GM18868 (cell line): ENCODE measurements at regions not wholly inside any gene's neighbourhood (a gene's known extent, or its start where the extent isn't known, plus 50 kb on each side); places are given as distances from the start of the nearest gene placed in this dataset.
"Not testable (repeated sequence)": the region's sequence is repeated elsewhere in the genome, so short reads cannot be mapped to it uniquely, and the experiment has no call there.

Experiments
- ATAC-seq: cut with Tn5 transposase; IDR thresholded peaks from one replicate; pipeline ENCODE4 v1.9.1; 2021; ENCODE audit warnings: mild to moderate bottlenecking, moderate library complexity; ENCODE audit not compliant: unreplicated experiment

GRCh38 chr10:31687663-31688482 lies 240.8 kb downstream of the ARHGAP12 start:
- ATAC-seq: no peak

GRCh38 chr10:31686599-31686998 lies 242.0 kb downstream of the ARHGAP12 start:
- no peak for ATAC-seq

DNA sequence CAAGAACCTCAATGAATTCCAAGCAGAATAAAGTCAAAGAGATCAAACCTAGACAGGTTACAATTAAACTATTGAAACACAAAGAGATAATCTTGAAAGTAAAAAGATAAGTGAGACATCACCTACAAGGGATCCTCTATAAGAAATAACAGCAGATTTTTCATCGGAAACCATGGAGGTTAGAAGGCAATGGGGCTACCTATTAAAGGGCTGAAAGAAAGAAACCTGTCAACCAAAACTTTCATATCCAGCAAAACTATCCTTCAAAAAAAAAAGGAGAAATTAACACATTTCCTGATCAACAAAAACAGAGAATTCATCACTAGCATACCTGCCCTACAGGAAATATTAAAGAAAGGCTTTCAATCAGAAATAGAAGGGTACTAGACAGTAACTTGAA lies 244.9 kb downstream of the ARHGAP12 start:
- ATAC-seq: no peak

DNA sequence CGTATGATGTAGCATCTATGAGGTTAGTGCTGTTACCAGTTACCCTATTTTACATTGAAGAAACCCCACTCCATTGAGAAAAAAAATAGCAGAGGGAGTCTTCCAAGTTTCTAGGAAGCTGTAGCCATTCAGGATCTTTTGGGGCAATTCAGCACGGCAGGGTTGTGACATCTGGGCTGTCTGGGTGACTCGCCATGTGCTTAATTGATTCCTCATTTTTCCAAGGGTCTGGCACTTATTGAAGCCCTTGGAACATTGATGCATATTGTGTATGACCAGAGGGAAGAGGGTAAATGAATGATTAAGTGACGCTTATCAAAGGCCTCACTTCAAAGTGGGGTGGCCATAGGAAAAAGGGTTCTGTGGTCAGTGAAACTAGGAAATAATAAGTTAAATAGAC lies 248.7 kb downstream of the ARHGAP12 start:
- no peak for ATAC-seq

GRCh38 chr10:31678575-31679516 lies 249.8 kb downstream of the ARHGAP12 start:
- no peak for ATAC-seq

- ATAC-seq: no peak
Measured at GRCh38 chr10:31678139-31678536, 250.5 kb downstream of the ARHGAP12 start.

- ATAC-seq: no peak
Measured at GRCh38 chr10:31677195-31678138, 251.2 kb downstream of the ARHGAP12 start.

GRCh38 chr10:31675726-31676125 lies 252.9 kb downstream of the ARHGAP12 start:
- no peak for ATAC-seq

GRCh38 chr10:31669357-31669756 lies 259.3 kb downstream of the ARHGAP12 start:
- no peak for ATAC-seq

GRCh38 chr10:31668326-31668725 lies 260.3 kb downstream of the ARHGAP12 start:
- ATAC-seq: no peak

GRCh38 chr10:31665764-31666279 lies 262.8 kb downstream of the ARHGAP12 start:
- not testable (repeated sequence) for ATAC-seq

DNA sequence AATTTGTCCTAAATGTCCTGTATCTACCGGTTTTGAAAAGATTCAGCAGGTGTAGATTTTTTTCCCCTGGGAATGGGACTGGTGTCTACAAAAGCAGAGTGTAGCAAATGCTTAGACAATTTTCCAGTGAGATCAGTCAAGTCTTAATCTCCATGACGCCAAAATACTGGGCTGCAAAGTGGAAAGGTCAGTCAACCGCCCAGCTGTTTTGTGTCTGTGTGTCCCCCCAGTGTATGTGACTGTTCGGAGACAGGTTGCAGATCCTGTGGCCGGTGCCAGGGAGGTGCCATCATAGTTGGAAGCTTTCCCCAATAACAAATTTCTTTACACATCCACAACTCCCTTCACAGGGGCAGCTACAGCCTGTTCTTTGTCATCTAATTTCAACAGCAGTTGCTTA lies 263.8 kb downstream of the ARHGAP12 start:
- ATAC-seq: no peak

- ATAC-seq: not testable (repeated sequence)
Measured at GRCh38 chr10:31664071-31664470, 264.6 kb downstream of the ARHGAP12 start.

- ATAC-seq: no peak
Measured at GRCh38 chr10:31660300-31660699, 268.3 kb downstream of the ARHGAP12 start.

GRCh38 chr10:31659665-31660064 lies 269.0 kb downstream of the ARHGAP12 start:
- ATAC-seq: no peak

DNA sequence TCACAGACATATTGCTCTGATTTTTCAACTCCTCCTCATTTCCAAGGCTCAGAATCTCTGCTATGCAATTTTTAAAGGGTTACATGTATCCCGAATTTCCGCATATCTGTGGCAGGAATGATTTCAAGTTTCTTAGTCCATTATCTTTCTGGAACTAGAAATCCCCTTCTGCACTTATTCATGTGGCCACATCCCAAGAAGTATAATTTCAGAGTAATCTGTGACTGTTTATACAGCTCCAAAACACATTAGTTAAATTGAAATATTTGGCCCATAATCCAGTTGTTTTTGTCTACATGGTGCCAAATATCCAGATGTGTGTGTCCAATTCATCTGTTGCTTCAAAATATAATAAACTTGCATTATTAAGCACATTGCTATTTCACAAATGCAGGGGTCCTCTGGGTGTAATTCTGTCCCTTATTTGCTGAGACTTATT lies 271.2 kb downstream of the ARHGAP12 start:
- ATAC-seq: no peak

DNA sequence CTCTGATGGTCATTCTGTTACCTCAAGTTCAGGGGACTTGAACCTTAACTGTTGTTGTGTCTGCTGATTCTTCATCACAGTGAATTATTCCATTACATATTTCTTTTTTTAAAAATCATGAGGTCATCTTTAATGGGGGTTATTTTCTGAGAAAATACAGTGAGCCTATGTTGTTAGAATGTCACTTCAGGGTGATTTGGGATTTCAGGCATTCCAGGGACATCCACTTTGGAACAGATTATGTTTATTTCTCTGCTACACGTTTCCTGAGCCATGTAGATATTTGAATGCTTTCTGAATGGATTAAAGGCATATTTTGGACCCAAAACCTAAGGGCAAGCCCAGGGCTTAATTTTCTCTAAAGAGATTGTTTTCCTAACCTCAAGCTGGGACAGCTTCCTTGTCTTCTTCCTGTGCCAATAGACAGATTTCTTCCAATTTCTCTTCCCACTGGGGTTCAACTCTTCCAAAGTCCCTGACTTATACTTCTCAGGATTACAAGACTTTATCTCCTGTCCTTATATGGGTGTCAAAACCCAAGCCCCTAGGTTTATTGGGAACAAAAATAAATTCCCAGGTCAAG lies 271.7 kb downstream of the ARHGAP12 start:
- no peak for ATAC-seq

DNA sequence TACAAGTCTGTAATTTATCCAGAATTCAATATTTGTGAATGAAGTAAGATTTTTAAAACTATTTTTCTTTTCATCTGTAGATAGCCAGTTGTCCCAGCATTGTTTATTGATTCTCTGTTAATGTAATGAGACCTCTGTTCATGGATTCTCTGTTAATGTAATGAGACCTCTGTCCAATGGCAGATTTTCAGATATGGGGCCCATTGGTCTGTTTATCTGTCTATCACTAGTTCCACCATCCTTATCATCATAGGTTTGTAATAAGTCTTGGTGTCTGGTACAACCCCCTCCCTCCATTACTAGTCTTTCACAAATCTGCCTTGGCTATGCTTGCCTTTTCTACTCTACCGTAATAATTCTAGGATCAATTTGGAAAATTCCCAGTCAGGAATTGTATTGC lies 276.6 kb downstream of the ARHGAP12 start:
- ATAC-seq: no peak

GRCh38 chr10:31650010-31650409 lies 278.6 kb downstream of the ARHGAP12 start:
- no peak for ATAC-seq

- ATAC-seq: no peak
Measured at GRCh38 chr10:31648966-31649365, 279.7 kb downstream of the ARHGAP12 start.
